ENCODE measurements at regions not wholly inside any gene's neighbourhood (a gene's known extent, or its start where the extent isn't known, plus 50 kb on each side); places are given as distances from the start of the nearest gene placed in this dataset.

GRCh38 chr12:68454892-68455291 lies 122.7 kb upstream of the MDM1 start:
- Histone ChIP-seq H3K4me2 (ENCODE audit: control insufficient read depth, extremely low read depth, insufficient read depth, low read depth, low read length) (no peak overlapping the region), H3K27ac (ENCODE audit: control insufficient read depth, insufficient read depth, low read length) (no peak overlapping the region), H3K4me1 (ENCODE audit: control insufficient read depth, extremely low read depth, insufficient read depth, low read length) (no peaks in the 10 kb centered on the region), H3K9ac (ENCODE audit: control insufficient read depth, extremely low read depth, insufficient read depth, low read length) (no peak overlapping the region), H2AFZ (ENCODE audit: control insufficient read depth, low read length) (no peak overlapping the region), H3K9me3 (ENCODE audit: control insufficient read depth, low read depth, low read length) (no peaks in the 10 kb centered on the region), H3K79me2 (ENCODE audit: control insufficient read depth, insufficient read depth, low read length) (no peaks in the 10 kb centered on the region), H4K20me1 (ENCODE audit: control insufficient read depth, extremely low read depth, insufficient read depth, low read length) (no peaks in the 10 kb centered on the region), H3K9me1 (ENCODE audit: control insufficient read depth, extremely low read depth, insufficient read depth, low read length) (no peaks in the 10 kb centered on the region), H3K27me3 (ENCODE audit: control insufficient read depth, extremely low read depth, insufficient read depth, low read length) (no peaks in the 10 kb centered on the region), H3K36me3 (ENCODE audit: control insufficient read depth in 2 of 2, extremely low read depth in 1 of 2, insufficient read depth in 2 of 2, low read length in 2 of 2) (no peaks in the 10 kb centered on the region), H3K4me3 (ENCODE audit: control insufficient read depth in 2 of 3, extremely low read depth in 1 of 3, insufficient read depth in 2 of 3, low read depth in 1 of 3, low read length in 3 of 3) (no peak overlapping the region)
- TF ChIP-seq CTCF (optimal IDR thresholded peaks at IDR 0.05 in 1 of 3, IDR thresholded peaks at IDR 0.05 in 1 of 3, conservative IDR thresholded peaks at IDR 0.05 in 1 of 3; ENCODE audit: extremely low read depth in 1 of 3, insufficient read depth in 2 of 3, low read length in 3 of 3) (no peak), EZH2 (IDR thresholded peaks at IDR 0.05; ENCODE audit: low read length) (no peak)
- DNase-seq (ENCODE audit: low read depth, low spot score) = no peak
- FAIRE-seq = no peak
- dilution Hi-C loops (cut with MboI; ENCODE audit: extremely low pct_ligation_motif_present, low sequenced_read_pairs) = no loop called here

GRCh38 chr12:68455691-68456345 lies 123.7 kb upstream of the MDM1 start:
- dilution Hi-C loops (cut with MboI; ENCODE audit: extremely low pct_ligation_motif_present, low sequenced_read_pairs) = no loop called here
- Histone ChIP-seq H3K27me3 (ENCODE audit: control insufficient read depth, extremely low read depth, insufficient read depth, low read length) (no peaks in the 10 kb centered on the region), H3K79me2 (ENCODE audit: control insufficient read depth, insufficient read depth, low read length) (no peaks in the 10 kb centered on the region), H3K9ac (ENCODE audit: control insufficient read depth, extremely low read depth, insufficient read depth, low read length) (no peak overlapping the region), H3K36me3 (ENCODE audit: control insufficient read depth in 2 of 2, extremely low read depth in 1 of 2, insufficient read depth in 2 of 2, low read length in 2 of 2) (no peaks in the 10 kb centered on the region), H3K4me3 (ENCODE audit: control insufficient read depth in 2 of 3, extremely low read depth in 1 of 3, insufficient read depth in 2 of 3, low read depth in 1 of 3, low read length in 3 of 3) (no peak overlapping the region), H3K4me1 (ENCODE audit: control insufficient read depth, extremely low read depth, insufficient read depth, low read length) (no peaks in the 10 kb centered on the region), H3K9me3 (ENCODE audit: control insufficient read depth, low read depth, low read length) (no peaks in the 10 kb centered on the region), H3K4me2 (ENCODE audit: control insufficient read depth, extremely low read depth, insufficient read depth, low read depth, low read length) (no peak overlapping the region), H4K20me1 (ENCODE audit: control insufficient read depth, extremely low read depth, insufficient read depth, low read length) (no peaks in the 10 kb centered on the region), H3K27ac (ENCODE audit: control insufficient read depth, insufficient read depth, low read length) (no peak overlapping the region), H2AFZ (ENCODE audit: control insufficient read depth, low read length) (peak overlapping the region; percentile 14), H3K9me1 (ENCODE audit: control insufficient read depth, extremely low read depth, insufficient read depth, low read length) (no peaks in the 10 kb centered on the region)
- DNase-seq (ENCODE audit: low read depth, low spot score) (no peak), FAIRE-seq (no peak)
- no peak for TF ChIP-seq CTCF (optimal IDR thresholded peaks at IDR 0.05 in 1 of 3, IDR thresholded peaks at IDR 0.05 in 1 of 3, conservative IDR thresholded peaks at IDR 0.05 in 1 of 3; ENCODE audit: extremely low read depth in 1 of 3, insufficient read depth in 2 of 3, low read length in 3 of 3)
- TF ChIP-seq EZH2 (IDR thresholded peaks at IDR 0.05; ENCODE audit: low read length) = no peak

Measured in keratinocyte (primary cell).